ENCODE measurements at regions not wholly inside any gene's neighbourhood (a gene's known extent, or its start where the extent isn't known, plus 50 kb on each side); places are given as distances from the start of the nearest gene placed in this dataset.

GRCh38 chr11:95676308-95676707 is 113.3 kb downstream of the FAM76B start (continued):
- no peak for TF ChIP-seq REST (IDR thresholded peaks at IDR 0.05; ENCODE audit: low read depth)
- TF ChIP-seq EZH2phosphoT487 (IDR thresholded peaks at IDR 0.05; ENCODE audit: borderline replicate concordance), result no peak
- no peak for TF ChIP-seq JUND (IDR thresholded peaks at IDR 0.05)
- TF ChIP-seq RAD21 (IDR thresholded peaks at IDR 0.05; ENCODE audit: low read depth), result no peak
- no peak for TF ChIP-seq ZFX (IDR thresholded peaks at IDR 0.05)

- Histone ChIP-seq H3K9me2 (ENCODE audit: insufficient read depth) (no peaks in the 10 kb centered on the region), H3K79me2 (ENCODE audit: insufficient read depth, low read length) (no peaks in the 10 kb centered on the region), H3K27ac (ENCODE audit: low read depth, low read length) (no peak overlapping the region), H3K4me1 (ENCODE audit: control insufficient read depth in 1 of 2, insufficient read depth in 2 of 2, low read length in 2 of 2) (no peaks in the 10 kb centered on the region), H2AFZ (ENCODE audit: low read depth, low read length, poor library complexity, severe bottlenecking) (no peak overlapping the region), H3K9me3 (ENCODE audit: control insufficient read depth in 1 of 2, insufficient read depth in 1 of 2, low read depth in 1 of 2, low read length in 2 of 2) (no peaks in the 10 kb centered on the region), H3K9ac (ENCODE audit: low read length) (no peak overlapping the region), H3K36me3 (ENCODE audit: control insufficient read depth in 1 of 2, insufficient read depth in 2 of 2, low read length in 2 of 2) (no peaks in the 10 kb centered on the region), H4K20me1 (ENCODE audit: insufficient read depth) (no peaks in the 10 kb centered on the region), H3K27me3 (ENCODE audit: insufficient read depth, low read length) (peaks cover 7% of the 10 kb centered on the region; the same call in 1 of the 2 replicates), H3K4me2 (ENCODE audit: low read length) (no peak overlapping the region), H3K4me3 (replicated peaks in 1 of 2; ENCODE audit: low read depth in 1 of 2, low read length in 2 of 2) (no peak overlapping the region)
- CTCF ChIA-PET, result no interaction called here
- POLR2A ChIA-PET, result no interaction called here
- BruUV-seq (replicated peaks), result no TSS peak
- DNase-seq (ENCODE audit: low read depth, low spot score) (no peak), ATAC-seq (no peak)
- RAD21 ChIA-PET (ENCODE audit: low non-redundant PET in 1 of 2, low total read pairs in 2 of 2, uncharacterized antibody in 2 of 2, unreplicated experiment in 2 of 2), result no interaction called here
- intact Hi-C loops (cut with micrococcal nuclease), result no loop called here
- no peak for TF ChIP-seq MAX (IDR thresholded peaks at IDR 0.05)
- TF ChIP-seq SRF (IDR thresholded peaks at IDR 0.05; ENCODE audit: low read depth), result no peak
- no peak for TF ChIP-seq ZNF274 (IDR thresholded peaks at IDR 0.05; ENCODE audit: low read depth, low read length)
- no peak for TF ChIP-seq ZBTB33 (IDR thresholded peaks at IDR 0.05; ENCODE audit: extremely low read depth, insufficient replicate concordance, low read length)
- TF ChIP-seq, protein P1, sequence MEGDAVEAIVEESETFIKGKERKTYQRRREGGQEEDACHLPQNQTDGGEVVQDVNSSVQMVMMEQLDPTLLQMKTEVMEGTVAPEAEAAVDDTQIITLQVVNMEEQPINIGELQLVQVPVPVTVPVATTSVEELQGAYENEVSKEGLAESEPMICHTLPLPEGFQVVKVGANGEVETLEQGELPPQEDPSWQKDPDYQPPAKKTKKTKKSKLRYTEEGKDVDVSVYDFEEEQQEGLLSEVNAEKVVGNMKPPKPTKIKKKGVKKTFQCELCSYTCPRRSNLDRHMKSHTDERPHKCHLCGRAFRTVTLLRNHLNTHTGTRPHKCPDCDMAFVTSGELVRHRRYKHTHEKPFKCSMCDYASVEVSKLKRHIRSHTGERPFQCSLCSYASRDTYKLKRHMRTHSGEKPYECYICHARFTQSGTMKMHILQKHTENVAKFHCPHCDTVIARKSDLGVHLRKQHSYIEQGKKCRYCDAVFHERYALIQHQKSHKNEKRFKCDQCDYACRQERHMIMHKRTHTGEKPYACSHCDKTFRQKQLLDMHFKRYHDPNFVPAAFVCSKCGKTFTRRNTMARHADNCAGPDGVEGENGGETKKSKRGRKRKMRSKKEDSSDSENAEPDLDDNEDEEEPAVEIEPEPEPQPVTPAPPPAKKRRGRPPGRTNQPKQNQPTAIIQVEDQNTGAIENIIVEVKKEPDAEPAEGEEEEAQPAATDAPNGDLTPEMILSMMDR (IDR thresholded peaks at IDR 0.05 in 2 of 3, conservative IDR thresholded peaks at IDR 0.05 in 1 of 3; ENCODE audit: borderline replicate concordance in 1 of 3, insufficient read depth in 1 of 3, low read depth in 2 of 3, low read length in 2 of 3), result no peak
- TF ChIP-seq EZH2phosphoT487 (IDR thresholded peaks at IDR 0.05; ENCODE audit: borderline replicate concordance), result no peak
- TF ChIP-seq CBX3 (IDR thresholded peaks at IDR 0.05; ENCODE audit: low read depth), result no peak
- TF ChIP-seq RAD21 (IDR thresholded peaks at IDR 0.05; ENCODE audit: low read depth), result no peak
- no peak for TF ChIP-seq SP1 (IDR thresholded peaks at IDR 0.05; ENCODE audit: low read depth)
- TF ChIP-seq REST (IDR thresholded peaks at IDR 0.05; ENCODE audit: low read depth), result no peak
- no peak for TF ChIP-seq YY1 (IDR thresholded peaks at IDR 0.05; ENCODE audit: extremely low read depth, insufficient replicate concordance, low read depth, low read length)
Measured at GRCh38 chr11:95675585-95675984, 114.0 kb downstream of the FAM76B start.

Data from HCT116 (cell line).